Neural cell (in vitro differentiated cells): ENCODE measurements at regions not wholly inside any gene's neighbourhood (a gene's known extent, or its start where the extent isn't known, plus 50 kb on each side); places are given as distances from the start of the nearest gene placed in this dataset.

Source experiments
- H2AFZ ChIP-seq: fragments of 200-600, 300-800 bp; sonication (generic), shearing (Covaris generic); 2 replicates; pipeline ENCODE4 v1.6.0; 2014; ENCODE audit warnings: low read depth, mild to moderate bottlenecking, antibody characterized with exemption, low read length, moderate library complexity
- H3F3A ChIP-seq: fragments of 200-600 bp; shearing (Covaris generic); 2 replicates; pipeline ENCODE4 v1.6.1; 2016; ENCODE audit warnings: mild to moderate bottlenecking, moderate library complexity, mixed read lengths, antibody characterized with exemption, low read length; ENCODE audit not compliant: insufficient read depth, poor library complexity, severe bottlenecking
- H3K27ac ChIP-seq: fragments of 200-600, 300-800 bp; sonication (generic), shearing (Covaris generic); 2 replicates; pipeline ENCODE4 v1.5.1; 2014; ENCODE audit warnings: mild to moderate bottlenecking, low read length, moderate library complexity
- H3K27me3 ChIP-seq: fragments of 300-800, 200-600 bp; sonication (generic), shearing (Covaris generic); 2 replicates; pipeline ENCODE4 v1.6.0; 2014; ENCODE audit warnings: mild to moderate bottlenecking, low read depth, low read length, moderate library complexity; ENCODE audit not compliant: insufficient read depth
- H3K36me3 ChIP-seq: fragments of 300-800, 200-600 bp; sonication (generic), shearing (Covaris generic); 2 replicates; pipeline ENCODE4 v1.5.1; 2014; ENCODE audit warnings: mild to moderate bottlenecking, antibody characterized with exemption, low read length, moderate library complexity; ENCODE audit not compliant: insufficient read depth
- H3K4me2 ChIP-seq: fragments of 300-800, 200-600 bp; sonication (generic), shearing (Covaris generic); 2 replicates; pipeline ENCODE4 v1.6.0; 2014; ENCODE audit warnings: mild to moderate bottlenecking, low read length
- H3K4me3 ChIP-seq: fragments of 300-800, 200-600 bp; sonication (generic), shearing (Covaris generic); 2 replicates; pipeline ENCODE4 v1.5.1; 2014; ENCODE audit warnings: mild to moderate bottlenecking, low read length, moderate library complexity
- H3K79me2 ChIP-seq: fragments of 200-600 bp; shearing (Covaris generic); replicated peaks from 2 replicates; pipeline ENCODE4 v1.6.0; 2014; ENCODE audit warnings: mild to moderate bottlenecking, low read length, moderate library complexity; ENCODE audit not compliant: insufficient read depth
- H3K9ac ChIP-seq: fragments of 300-800, 200-600 bp; sonication (generic), shearing (Covaris generic); 2 replicates; pipeline ENCODE4 v1.6.1; 2016; ENCODE audit warnings: mild to moderate bottlenecking, low read length, mixed read lengths
- H3K9me2 ChIP-seq: fragments of 200-600 bp; shearing (Covaris generic); 2 replicates; pipeline ENCODE4 v1.6.1; 2016; ENCODE audit warnings: mild to moderate bottlenecking, low read length, mixed read lengths; ENCODE audit not compliant: insufficient read depth
- H3K9me3 ChIP-seq: fragments of 200-600, 300-800 bp; sonication (generic), shearing (Covaris generic); 2 replicates; pipeline ENCODE4 v1.6.1; 2016; ENCODE audit warnings: mild to moderate bottlenecking, mixed run types, low read length, moderate library complexity, mixed read lengths
- H4K20me1 ChIP-seq: fragments of 200-600 bp; shearing (Covaris generic); 2 replicates; pipeline ENCODE4 v1.6.1; 2016; ENCODE audit warnings: mild to moderate bottlenecking, mixed run types; ENCODE audit not compliant: insufficient read depth
- EP300 ChIP-seq: fragments of 450-650 bp; conservative IDR thresholded peaks from 2 replicates; pipeline ENCODE4 v1.6.1; 2014; ENCODE audit warnings: antibody characterized with exemption, mild to moderate bottlenecking, moderate library complexity; ENCODE audit not compliant: poor library complexity, severe bottlenecking
- EZH2 ChIP-seq: fragments of 200-600, 300-800 bp; shearing (Covaris generic), sonication (generic); IDR thresholded peaks from 2 replicates; pipeline ENCODE4 v1.6.1; 2014; ENCODE audit warnings: antibody characterized with exemption, low read length, borderline replicate concordance, mild to moderate bottlenecking; ENCODE audit not compliant: insufficient read depth, poor library complexity, severe bottlenecking
- MXI1 ChIP-seq: fragments of 450-650 bp; conservative IDR thresholded peaks from 2 replicates; pipeline ENCODE4 v1.6.1; 2014; ENCODE audit warnings: antibody characterized with exemption, mild to moderate bottlenecking; ENCODE audit not compliant: poor library complexity, severe bottlenecking
- POLR2AphosphoS5 ChIP-seq: IDR thresholded peaks from 2 replicates; pipeline ENCODE4 v1.6.1; 2012
- RAD21 ChIP-seq: fragments of 450-650 bp; conservative IDR thresholded peaks from 2 replicates; pipeline ENCODE4 v1.6.1; 2014; ENCODE audit warnings: antibody characterized with exemption, mild to moderate bottlenecking, moderate library complexity
- SMC3 ChIP-seq: fragments of 450-650 bp; conservative IDR thresholded peaks from 2 replicates; pipeline ENCODE4 v1.6.1; 2014; ENCODE audit warnings: antibody characterized with exemption, mild to moderate bottlenecking, moderate library complexity; ENCODE audit not compliant: poor library complexity
- TAF1 ChIP-seq: IDR thresholded peaks from 2 replicates; pipeline ENCODE4 v1.6.1; 2012; ENCODE audit warnings: low read depth
- TF ChIP-seq, protein P1 (sequence below): IDR thresholded peaks from 2 replicates; pipeline ENCODE4 v1.6.1; 2012; ENCODE audit warnings: borderline replicate concordance
- TF ChIP-seq, protein P2 (sequence below): fragments of 450-650 bp; IDR thresholded peaks from 2 replicates; pipeline ENCODE4 v1.5.1; 2014; ENCODE audit warnings: antibody characterized with exemption, mild to moderate bottlenecking, moderate library complexity; ENCODE audit not compliant: poor library complexity, severe bottlenecking

DNA sequence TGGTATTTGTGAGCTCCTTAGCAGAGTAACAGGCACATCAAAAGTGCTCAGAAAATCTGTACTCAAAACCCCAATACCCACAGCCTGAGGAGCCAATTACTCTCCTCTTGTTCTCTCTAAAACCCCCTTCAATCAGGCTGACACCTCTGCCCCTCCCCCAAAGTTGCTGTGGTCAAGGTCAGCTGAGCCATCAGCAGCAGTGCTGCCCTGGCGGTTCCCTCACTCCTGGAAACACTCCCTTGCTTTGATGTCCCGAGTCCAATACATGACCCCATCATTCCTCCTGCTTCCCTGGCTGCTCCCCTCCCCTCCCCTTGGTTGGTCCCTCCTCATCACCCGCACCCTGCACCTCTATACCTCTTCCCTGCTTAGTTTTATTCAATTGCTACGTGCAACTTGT, 57.2 kb upstream of the C14orf132 start:
- TF ChIP-seq, protein P1, sequence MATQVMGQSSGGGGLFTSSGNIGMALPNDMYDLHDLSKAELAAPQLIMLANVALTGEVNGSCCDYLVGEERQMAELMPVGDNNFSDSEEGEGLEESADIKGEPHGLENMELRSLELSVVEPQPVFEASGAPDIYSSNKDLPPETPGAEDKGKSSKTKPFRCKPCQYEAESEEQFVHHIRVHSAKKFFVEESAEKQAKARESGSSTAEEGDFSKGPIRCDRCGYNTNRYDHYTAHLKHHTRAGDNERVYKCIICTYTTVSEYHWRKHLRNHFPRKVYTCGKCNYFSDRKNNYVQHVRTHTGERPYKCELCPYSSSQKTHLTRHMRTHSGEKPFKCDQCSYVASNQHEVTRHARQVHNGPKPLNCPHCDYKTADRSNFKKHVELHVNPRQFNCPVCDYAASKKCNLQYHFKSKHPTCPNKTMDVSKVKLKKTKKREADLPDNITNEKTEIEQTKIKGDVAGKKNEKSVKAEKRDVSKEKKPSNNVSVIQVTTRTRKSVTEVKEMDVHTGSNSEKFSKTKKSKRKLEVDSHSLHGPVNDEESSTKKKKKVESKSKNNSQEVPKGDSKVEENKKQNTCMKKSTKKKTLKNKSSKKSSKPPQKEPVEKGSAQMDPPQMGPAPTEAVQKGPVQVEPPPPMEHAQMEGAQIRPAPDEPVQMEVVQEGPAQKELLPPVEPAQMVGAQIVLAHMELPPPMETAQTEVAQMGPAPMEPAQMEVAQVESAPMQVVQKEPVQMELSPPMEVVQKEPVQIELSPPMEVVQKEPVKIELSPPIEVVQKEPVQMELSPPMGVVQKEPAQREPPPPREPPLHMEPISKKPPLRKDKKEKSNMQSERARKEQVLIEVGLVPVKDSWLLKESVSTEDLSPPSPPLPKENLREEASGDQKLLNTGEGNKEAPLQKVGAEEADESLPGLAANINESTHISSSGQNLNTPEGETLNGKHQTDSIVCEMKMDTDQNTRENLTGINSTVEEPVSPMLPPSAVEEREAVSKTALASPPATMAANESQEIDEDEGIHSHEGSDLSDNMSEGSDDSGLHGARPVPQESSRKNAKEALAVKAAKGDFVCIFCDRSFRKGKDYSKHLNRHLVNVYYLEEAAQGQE = no peak
- TF ChIP-seq EP300 = no peak
- TF ChIP-seq TAF1 = no peak
- TF ChIP-seq EZH2 = no peak
- H3K27me3 ChIP-seq = no peaks in the 10 kb centered on the region

DNA sequence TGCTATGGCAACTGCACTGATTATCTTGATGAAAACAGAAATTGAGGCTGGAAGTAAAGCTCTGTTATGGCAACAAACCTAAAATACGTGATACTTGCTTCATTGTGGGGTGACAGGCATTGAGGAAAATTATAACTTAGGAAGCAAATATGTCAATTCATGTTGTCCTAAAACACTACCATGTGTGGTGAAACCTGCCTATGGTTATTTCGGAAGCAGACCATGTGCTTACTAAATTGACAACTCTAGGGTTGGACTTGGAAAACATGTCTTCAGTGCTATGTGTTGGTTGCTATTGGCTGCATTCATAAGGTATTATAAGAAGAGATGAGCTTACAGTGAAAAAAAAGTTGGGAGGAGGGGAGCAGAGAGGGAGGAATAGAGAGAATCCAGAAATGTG, 55.0 kb upstream of the C14orf132 start:
- no peaks in the 10 kb centered on the region for H3K9me3 ChIP-seq
- H3K4me3 ChIP-seq = no peak overlapping the region
- no peaks in the 10 kb centered on the region for H3F3A ChIP-seq
- H3K9ac ChIP-seq = no peak overlapping the region
- H3K79me2 ChIP-seq = no peaks in the 10 kb centered on the region
- no peak overlapping the region for H3K4me2 ChIP-seq
- H3K36me3 ChIP-seq = no peaks in the 10 kb centered on the region
- H3K27ac ChIP-seq = no peak overlapping the region
- H2AFZ ChIP-seq = no peak overlapping the region
- H4K20me1 ChIP-seq = no peaks in the 10 kb centered on the region
- no peaks in the 10 kb centered on the region for H3K9me2 ChIP-seq
- TF ChIP-seq SMC3 (no peak), EP300 (no peak), POLR2AphosphoS5 (no peak), MXI1 (no peak), RAD21 (no peak), TAF1 (no peak), EZH2 (no peak)
- TF ChIP-seq, protein P2, sequence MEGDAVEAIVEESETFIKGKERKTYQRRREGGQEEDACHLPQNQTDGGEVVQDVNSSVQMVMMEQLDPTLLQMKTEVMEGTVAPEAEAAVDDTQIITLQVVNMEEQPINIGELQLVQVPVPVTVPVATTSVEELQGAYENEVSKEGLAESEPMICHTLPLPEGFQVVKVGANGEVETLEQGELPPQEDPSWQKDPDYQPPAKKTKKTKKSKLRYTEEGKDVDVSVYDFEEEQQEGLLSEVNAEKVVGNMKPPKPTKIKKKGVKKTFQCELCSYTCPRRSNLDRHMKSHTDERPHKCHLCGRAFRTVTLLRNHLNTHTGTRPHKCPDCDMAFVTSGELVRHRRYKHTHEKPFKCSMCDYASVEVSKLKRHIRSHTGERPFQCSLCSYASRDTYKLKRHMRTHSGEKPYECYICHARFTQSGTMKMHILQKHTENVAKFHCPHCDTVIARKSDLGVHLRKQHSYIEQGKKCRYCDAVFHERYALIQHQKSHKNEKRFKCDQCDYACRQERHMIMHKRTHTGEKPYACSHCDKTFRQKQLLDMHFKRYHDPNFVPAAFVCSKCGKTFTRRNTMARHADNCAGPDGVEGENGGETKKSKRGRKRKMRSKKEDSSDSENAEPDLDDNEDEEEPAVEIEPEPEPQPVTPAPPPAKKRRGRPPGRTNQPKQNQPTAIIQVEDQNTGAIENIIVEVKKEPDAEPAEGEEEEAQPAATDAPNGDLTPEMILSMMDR = no peak
- TF ChIP-seq, protein P1 = no peak
- no peaks in the 10 kb centered on the region for H3K27me3 ChIP-seq

More for the DNA sequence above, 57.2 kb upstream of the C14orf132 start:
- Histone ChIP-seq H4K20me1 (no peaks in the 10 kb centered on the region), H3K36me3 (no peaks in the 10 kb centered on the region), H3K9me2 (no peaks in the 10 kb centered on the region), H3K9me3 (no peaks in the 10 kb centered on the region), H3K4me2 (no peak overlapping the region), H3K79me2 (no peaks in the 10 kb centered on the region), H2AFZ (no peak overlapping the region), H3K27ac (no peak overlapping the region), H3K4me3 (no peak overlapping the region), H3K9ac (no peak overlapping the region), H3F3A (no peaks in the 10 kb centered on the region)
